ENCODE measurements at regions not wholly inside any gene's neighbourhood (a gene's known extent, or its start where the extent isn't known, plus 50 kb on each side); places are given as distances from the start of the nearest gene placed in this dataset.

- no peak overlapping the region for H3K4me3 Mint-ChIP-seq
- H3K27me3 Mint-ChIP-seq, result no peaks in the 10 kb centered on the region
- no peak overlapping the region for H3K27ac Mint-ChIP-seq (ENCODE audit: low read depth)
- H3K9me3 Mint-ChIP-seq, result no peaks in the 10 kb centered on the region
- ATAC-seq (replicated peaks; ENCODE audit: extremely low read depth, poor library complexity, severe bottlenecking) (no peak), DNase-seq (ENCODE audit: low spot score in 2 of 2) (no peak)
- no peaks in the 10 kb centered on the region for H3K36me3 Mint-ChIP-seq (ENCODE audit: insufficient read depth)
- H3K4me1 Mint-ChIP-seq, result no peaks in the 10 kb centered on the region
Measured at GRCh38 chr2:150100834-150101233, 386.6 kb downstream of the RND3 start.

- Mint-ChIP-seq H3K36me3 (ENCODE audit: insufficient read depth) (no peaks in the 10 kb centered on the region), H3K4me3 (no peak overlapping the region), H3K27ac (ENCODE audit: low read depth) (no peak overlapping the region), H3K9me3 (no peaks in the 10 kb centered on the region), H3K27me3 (no peaks in the 10 kb centered on the region), H3K4me1 (no peaks in the 10 kb centered on the region)
- DNase-seq (ENCODE audit: low spot score in 2 of 2), result no peak
- no peak for ATAC-seq (replicated peaks; ENCODE audit: extremely low read depth, poor library complexity, severe bottlenecking)
Measured at GRCh38 chr2:150100336-150100735, 387.1 kb downstream of the RND3 start.

- Mint-ChIP-seq H3K9me3 (no peaks in the 10 kb centered on the region), H3K27me3 (no peaks in the 10 kb centered on the region), H3K4me1 (no peaks in the 10 kb centered on the region), H3K36me3 (ENCODE audit: insufficient read depth) (no peaks in the 10 kb centered on the region), H3K4me3 (no peak overlapping the region), H3K27ac (ENCODE audit: low read depth) (no peak overlapping the region)
- no peak for DNase-seq (ENCODE audit: low spot score in 2 of 2)
- no peak for ATAC-seq (replicated peaks; ENCODE audit: extremely low read depth, poor library complexity, severe bottlenecking)
Measured at GRCh38 chr2:150099805-150100204, 387.7 kb downstream of the RND3 start.

GRCh38 chr2:150097901-150098531, 389.5 kb downstream of the RND3 start:
- ATAC-seq (replicated peaks; ENCODE audit: extremely low read depth, poor library complexity, severe bottlenecking) (no peak), DNase-seq (ENCODE audit: low spot score in 2 of 2) (no peak)
- Mint-ChIP-seq H3K4me1 (no peaks in the 10 kb centered on the region), H3K36me3 (ENCODE audit: insufficient read depth) (no peaks in the 10 kb centered on the region), H3K27me3 (no peaks in the 10 kb centered on the region), H3K27ac (ENCODE audit: low read depth) (no peak overlapping the region), H3K9me3 (no peaks in the 10 kb centered on the region), H3K4me3 (no peak overlapping the region)

GRCh38 chr2:150097402-150097801, 390.1 kb downstream of the RND3 start:
- Mint-ChIP-seq H3K27ac (ENCODE audit: low read depth) (no peak overlapping the region), H3K9me3 (no peaks in the 10 kb centered on the region), H3K27me3 (no peaks in the 10 kb centered on the region), H3K4me3 (no peak overlapping the region), H3K36me3 (ENCODE audit: insufficient read depth) (no peaks in the 10 kb centered on the region), H3K4me1 (no peaks in the 10 kb centered on the region)
- DNase-seq (ENCODE audit: low spot score in 2 of 2) (no peak), ATAC-seq (replicated peaks; ENCODE audit: extremely low read depth, poor library complexity, severe bottlenecking) (no peak)

GRCh38 chr2:150095361-150096095, 391.9 kb downstream of the RND3 start:
- no peak for ATAC-seq (replicated peaks; ENCODE audit: extremely low read depth, poor library complexity, severe bottlenecking)
- Mint-ChIP-seq H3K9me3 (no peaks in the 10 kb centered on the region), H3K27ac (ENCODE audit: low read depth) (no peak overlapping the region)

GRCh38 chr2:150091846-150092245, 395.6 kb downstream of the RND3 start:
- no peaks in the 10 kb centered on the region for H3K9me3 Mint-ChIP-seq
- H3K27me3 Mint-ChIP-seq, result no peaks in the 10 kb centered on the region
- H3K4me1 Mint-ChIP-seq, result no peaks in the 10 kb centered on the region
- H3K4me3 Mint-ChIP-seq, result no peak overlapping the region
- ATAC-seq (replicated peaks; ENCODE audit: extremely low read depth, poor library complexity, severe bottlenecking) (no peak), DNase-seq (ENCODE audit: low spot score in 2 of 2) (no peak)
- no peaks in the 10 kb centered on the region for H3K36me3 Mint-ChIP-seq (ENCODE audit: insufficient read depth)
- H3K27ac Mint-ChIP-seq (ENCODE audit: low read depth), result no peak overlapping the region

More at GRCh38 chr2:150095361-150096095, 391.9 kb downstream of the RND3 start:
- Mint-ChIP-seq H3K27me3 (no peaks in the 10 kb centered on the region), H3K4me1 (no peaks in the 10 kb centered on the region), H3K4me3 (no peak overlapping the region), H3K36me3 (ENCODE audit: insufficient read depth) (no peaks in the 10 kb centered on the region)
- DNase-seq (ENCODE audit: low spot score in 2 of 2), result no peak

- no peak for ATAC-seq (replicated peaks; ENCODE audit: extremely low read depth, poor library complexity, severe bottlenecking)
- Mint-ChIP-seq H3K4me3 (no peak overlapping the region), H3K36me3 (ENCODE audit: insufficient read depth) (no peaks in the 10 kb centered on the region), H3K9me3 (no peaks in the 10 kb centered on the region), H3K27me3 (no peaks in the 10 kb centered on the region), H3K27ac (ENCODE audit: low read depth) (no peak overlapping the region), H3K4me1 (no peaks in the 10 kb centered on the region)
- DNase-seq (ENCODE audit: low spot score in 2 of 2), result no peak
Measured at GRCh38 chr2:150090031-150090430, 397.4 kb downstream of the RND3 start.

GRCh38 chr2:150088538-150088937, 398.9 kb downstream of the RND3 start:
- no peak overlapping the region for H3K27ac Mint-ChIP-seq (ENCODE audit: low read depth)
- no peaks in the 10 kb centered on the region for H3K4me1 Mint-ChIP-seq

GRCh38 chr2:150085478-150085877, 402.0 kb downstream of the RND3 start:
- H3K27ac Mint-ChIP-seq (ENCODE audit: low read depth), result no peak overlapping the region
- H3K27me3 Mint-ChIP-seq, result no peaks in the 10 kb centered on the region
- DNase-seq (ENCODE audit: low spot score in 2 of 2), result no peak
- no peaks in the 10 kb centered on the region for H3K36me3 Mint-ChIP-seq (ENCODE audit: insufficient read depth)
- ATAC-seq (replicated peaks; ENCODE audit: extremely low read depth, poor library complexity, severe bottlenecking), result no peak
- H3K9me3 Mint-ChIP-seq, result peaks cover 12% of the 10 kb centered on the region
- H3K4me1 Mint-ChIP-seq, result no peaks in the 10 kb centered on the region
- no peak overlapping the region for H3K4me3 Mint-ChIP-seq

More at GRCh38 chr2:150088538-150088937, 398.9 kb downstream of the RND3 start:
- DNase-seq (ENCODE audit: low spot score in 2 of 2) (no peak), ATAC-seq (replicated peaks; ENCODE audit: extremely low read depth, poor library complexity, severe bottlenecking) (no peak)
- peaks cover 6% of the 10 kb centered on the region for H3K9me3 Mint-ChIP-seq
- H3K36me3 Mint-ChIP-seq (ENCODE audit: insufficient read depth), result no peaks in the 10 kb centered on the region
- H3K4me3 Mint-ChIP-seq, result no peak overlapping the region
- H3K27me3 Mint-ChIP-seq, result no peaks in the 10 kb centered on the region

- peaks cover 12% of the 10 kb centered on the region for H3K9me3 Mint-ChIP-seq
- no peaks in the 10 kb centered on the region for H3K36me3 Mint-ChIP-seq (ENCODE audit: insufficient read depth)
- no peak for DNase-seq (ENCODE audit: low spot score in 2 of 2)
- H3K4me1 Mint-ChIP-seq, result no peaks in the 10 kb centered on the region
- no peak for ATAC-seq (replicated peaks; ENCODE audit: extremely low read depth, poor library complexity, severe bottlenecking)
- H3K4me3 Mint-ChIP-seq, result no peak overlapping the region
- no peaks in the 10 kb centered on the region for H3K27me3 Mint-ChIP-seq
- H3K27ac Mint-ChIP-seq (ENCODE audit: low read depth), result no peak overlapping the region
Measured at GRCh38 chr2:150081775-150082481, 405.5 kb downstream of the RND3 start.

GRCh38 chr2:150076281-150076680, 411.2 kb downstream of the RND3 start:
- H3K9me3 Mint-ChIP-seq, result peaks cover 12% of the 10 kb centered on the region
- ATAC-seq (replicated peaks; ENCODE audit: extremely low read depth, poor library complexity, severe bottlenecking) (no peak), DNase-seq (ENCODE audit: low spot score in 2 of 2) (no peak)
- H3K27ac Mint-ChIP-seq (ENCODE audit: low read depth), result no peak overlapping the region
- H3K36me3 Mint-ChIP-seq (ENCODE audit: insufficient read depth), result no peaks in the 10 kb centered on the region
- H3K4me1 Mint-ChIP-seq, result no peaks in the 10 kb centered on the region
- H3K27me3 Mint-ChIP-seq, result no peaks in the 10 kb centered on the region
- no peak overlapping the region for H3K4me3 Mint-ChIP-seq

- Mint-ChIP-seq H3K27ac (ENCODE audit: low read depth) (no peak overlapping the region), H3K27me3 (no peaks in the 10 kb centered on the region), H3K4me1 (no peaks in the 10 kb centered on the region), H3K36me3 (ENCODE audit: insufficient read depth) (no peaks in the 10 kb centered on the region), H3K4me3 (no peak overlapping the region), H3K9me3 (peaks cover 12% of the 10 kb centered on the region)
- no peak for DNase-seq (ENCODE audit: low spot score in 2 of 2)
- no peak for ATAC-seq (replicated peaks; ENCODE audit: extremely low read depth, poor library complexity, severe bottlenecking)
Measured at GRCh38 chr2:150075831-150076230, 411.6 kb downstream of the RND3 start.
